GM23338 (cell line): ENCODE measurements at regions not wholly inside any gene's neighbourhood (a gene's known extent, or its start where the extent isn't known, plus 50 kb on each side); places are given as distances from the start of the nearest gene placed in this dataset. TPM values are rescaled to one million over a fixed set of nuclear protein-coding genes. Genes with fewer than 3 reads are reported as not detected.

ENCODE experiments used
- POLR2AphosphoS5 ChIP-seq: IDR thresholded peaks from 2 replicates; pipeline ENCODE4 v1.6.1; 2016; ENCODE audit warnings: antibody characterized with exemption, low read depth
- ZNF114 ChIP-seq: fragments of 250-450 bp; sonication (Bioruptor Pico); IDR thresholded peaks from 2 replicates; pipeline ENCODE4 v1.5.0; 2020; ENCODE audit warnings: mild to moderate bottlenecking, moderate library complexity
- ZNF462 ChIP-seq: fragments of 250-450 bp; sonication (Bioruptor Pico); IDR thresholded peaks from 2 replicates; pipeline ENCODE4 v1.5.0; 2020; ENCODE audit warnings: mild to moderate bottlenecking, moderate library complexity
- small RNA-seq: library from RNA; depleted of rRNA; stranded (forward); fragments of <200 nt; gene quantifications from one replicate; pipeline ENCODE3, GENCODE V24; 2014; ENCODE audit warnings: low replicate concordance

- TF ChIP-seq ZNF462 (CRISPR knock-in tag) (no peak), ZNF114 (CRISPR knock-in tag) (no peak), POLR2AphosphoS5 (no peak)
These were observed 67.8 kb upstream of the ATP10A start (continued) for GRCh38 chr15:25930931-25931330.

Small RNA genes lying in the stretch of these regions (small RNA-seq; reads per million reads assigned to genes)
- not detected for gene RF00554
